Spinal cord (tissue), 9 donors: ENCODE measurements at regions not wholly inside any gene's neighbourhood (a gene's known extent, or its start where the extent isn't known, plus 50 kb on each side); places are given as distances from the start of the nearest gene placed in this dataset.
"Not testable (repeated sequence)": the region's sequence is repeated elsewhere in the genome, so short reads cannot be mapped to it uniquely, and the experiment has no call there.

ENCODE experiments used
- DNase-seq, 6 donors: peaks; one replicate each; pipeline versions ENCODE4 v3.0.0 to v3.0.0-alpha.2; 2013 to 2015; ENCODE audit warnings: low spot score in 6 of 6, low read depth in 4 of 6
- H3K27ac ChIP-seq: one replicate; pipeline ENCODE4 v1.5.1; 2013; ENCODE audit warnings: low read depth, low read length, control low read depth
- H3K27me3 ChIP-seq: one replicate; pipeline ENCODE4 v1.6.1; 2013; ENCODE audit warnings: low read length; ENCODE audit not compliant: control insufficient read depth, insufficient read depth
- H3K36me3 ChIP-seq: one replicate; pipeline ENCODE4 v1.6.1; 2013; ENCODE audit warnings: low read length; ENCODE audit not compliant: control insufficient read depth, insufficient read depth
- H3K4me1 ChIP-seq: one replicate; pipeline ENCODE4 v1.6.1; 2013; ENCODE audit warnings: low read length; ENCODE audit not compliant: control insufficient read depth, insufficient read depth
- H3K4me3 ChIP-seq: one replicate; pipeline ENCODE4 v1.5.1; 2013; ENCODE audit warnings: low read depth, low read length, control low read depth
- H3K9me3 ChIP-seq: one replicate; pipeline ENCODE4 v1.6.1; 2013; ENCODE audit warnings: low read length; ENCODE audit not compliant: control insufficient read depth, insufficient read depth
- WGBS: methylation state at CpG from one replicate; pipeline ENCODE4 v1.1.5; 2013; ENCODE audit warnings: missing lambda C conversion rate; ENCODE audit not compliant: insufficient coverage; 5-methylcytosine and 5-hydroxymethylcytosine counted together
- donor health status: healthy.

DNA sequence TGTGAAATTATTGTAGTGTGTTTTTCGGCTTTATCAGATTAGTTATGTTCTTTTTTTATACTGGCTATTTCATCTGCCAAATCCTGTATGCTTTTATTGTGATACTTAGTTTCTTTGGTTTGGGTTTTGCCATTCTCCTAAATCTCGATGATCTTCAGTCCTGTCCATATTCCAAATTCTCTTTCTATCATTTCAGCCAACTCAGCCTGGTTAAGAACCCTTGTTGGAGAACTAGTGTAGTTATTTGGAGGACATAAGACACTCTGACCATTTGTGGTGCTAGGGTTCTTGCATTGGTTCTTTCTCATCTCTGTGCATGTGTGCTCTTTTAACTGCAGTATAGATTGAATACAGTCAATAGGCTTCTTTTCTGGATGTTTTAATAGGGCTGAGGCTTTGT is 187.0 kb upstream of the CCNH start:
- peaks cover 4% of the 10 kb centered on the region for H3K9me3 ChIP-seq

DNA sequence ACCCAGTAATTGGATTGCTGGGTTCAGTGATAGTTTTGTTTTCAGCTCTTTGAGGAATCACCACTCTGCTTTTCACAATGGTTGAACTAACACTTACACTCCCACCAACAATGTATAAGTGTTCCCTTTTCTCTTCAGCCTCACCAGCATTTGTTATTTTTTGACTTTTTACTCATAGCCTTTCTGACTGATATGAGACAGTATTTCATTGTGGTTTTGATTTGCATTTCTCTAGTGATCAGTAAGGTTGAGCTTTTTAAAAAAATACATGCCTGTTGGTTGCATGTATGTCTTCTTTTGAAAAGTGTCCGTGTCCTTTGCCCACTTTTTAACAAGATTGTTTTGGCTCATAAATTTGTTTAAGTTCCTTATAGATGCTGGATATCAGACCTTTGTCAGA is 185.7 kb upstream of the CCNH start:
- WGBS: no CpG with 5 or more reads among the region's 1 CpG

More for the DNA sequence above, 187.0 kb upstream of the CCNH start:
- H3K27me3 ChIP-seq: no peaks in the 10 kb centered on the region
- DNase-seq: no peak
- H3K36me3 ChIP-seq: no peaks in the 10 kb centered on the region
- no peaks in the 10 kb centered on the region for H3K4me1 ChIP-seq
- H3K27ac ChIP-seq: no peak overlapping the region
- no CpG with 5 or more reads among the region's 2 CpGs for WGBS
- H3K4me3 ChIP-seq: no peak overlapping the region

DNA sequence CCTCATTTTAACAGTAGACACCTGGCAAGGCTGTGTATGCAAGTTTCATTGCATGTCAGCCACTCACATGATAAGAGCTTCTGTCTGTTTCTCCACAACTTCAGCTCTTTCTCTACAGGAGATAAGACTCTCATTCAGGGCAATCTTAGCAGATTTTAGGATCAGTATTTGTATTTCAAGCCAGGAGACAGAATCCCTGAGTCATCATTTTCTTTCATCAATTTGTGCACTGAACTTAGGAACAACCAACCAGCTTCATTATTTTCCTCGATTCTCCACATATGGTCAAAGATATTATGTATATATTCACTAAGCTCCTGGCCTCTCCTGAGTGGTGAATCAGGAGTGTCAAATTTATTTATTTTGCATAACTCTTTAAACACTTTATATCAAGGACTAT is 181.8 kb upstream of the CCNH start:
- Histone ChIP-seq H3K27ac (no peak overlapping the region), H3K36me3 (no peaks in the 10 kb centered on the region), H3K4me1 (no peaks in the 10 kb centered on the region), H3K27me3 (no peaks in the 10 kb centered on the region), H3K4me3 (no peak overlapping the region), H3K9me3 (no peaks in the 10 kb centered on the region)
- no CpG with 5 or more reads among the region's 1 CpG for WGBS
- DNase-seq: no peak

More for the DNA sequence above, 185.7 kb upstream of the CCNH start:
- DNase-seq: no peak
- Histone ChIP-seq H3K4me1 (no peaks in the 10 kb centered on the region), H3K4me3 (no peak overlapping the region), H3K9me3 (no peaks in the 10 kb centered on the region), H3K27me3 (no peaks in the 10 kb centered on the region), H3K27ac (no peak overlapping the region), H3K36me3 (no peaks in the 10 kb centered on the region)

DNA sequence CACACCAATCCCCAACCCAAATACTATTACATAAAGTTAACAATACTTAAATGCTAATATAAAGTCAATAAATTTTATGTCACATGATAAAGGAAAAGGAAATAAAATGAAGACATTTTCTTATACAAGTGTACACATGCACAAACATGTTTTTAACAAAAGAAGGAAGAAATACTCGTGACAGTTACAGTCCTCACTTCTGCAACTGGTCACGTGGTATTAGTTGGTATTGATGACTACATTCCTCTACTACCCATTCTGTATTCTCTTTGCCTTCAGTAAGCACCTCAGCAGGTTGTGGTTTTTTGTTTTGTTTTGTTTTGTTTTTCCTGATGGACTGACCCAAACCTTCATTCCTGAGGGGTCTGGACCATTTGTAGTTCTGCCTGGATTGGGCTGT is 176.9 kb upstream of the CCNH start:
- no peaks in the 10 kb centered on the region for H3K27me3 ChIP-seq
- H3K4me3 ChIP-seq: no peak overlapping the region
- no peak for DNase-seq
- WGBS: no CpG with 5 or more reads among the region's 2 CpGs
- no peaks in the 10 kb centered on the region for H3K36me3 ChIP-seq
- H3K9me3 ChIP-seq: no peaks in the 10 kb centered on the region
- no peaks in the 10 kb centered on the region for H3K4me1 ChIP-seq
- H3K27ac ChIP-seq: no peak overlapping the region

DNA sequence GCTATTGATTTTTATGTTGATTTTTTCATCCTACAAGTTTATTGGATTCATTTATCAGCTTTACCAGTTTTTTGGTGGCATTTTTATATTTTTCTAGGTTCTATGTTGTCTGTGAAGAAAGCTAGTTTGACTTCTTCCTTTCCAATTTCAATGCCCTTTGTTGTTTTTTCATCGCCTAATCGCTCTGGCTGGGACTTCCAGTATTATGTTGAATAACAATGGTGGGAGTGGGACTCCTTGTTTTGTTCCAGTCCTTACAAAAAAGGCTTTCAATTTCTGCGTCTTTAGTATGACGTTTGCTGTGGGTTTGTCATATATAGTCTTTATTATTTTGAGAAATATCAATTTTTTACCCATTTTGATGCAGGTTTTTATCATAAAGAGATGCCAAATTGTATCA is 175.6 kb upstream of the CCNH start:
- H3K27ac ChIP-seq: no peak overlapping the region
- no peaks in the 10 kb centered on the region for H3K27me3 ChIP-seq
- H3K9me3 ChIP-seq: no peaks in the 10 kb centered on the region
- no CpG with 5 or more reads among the region's 4 CpGs for WGBS
- DNase-seq: no peak
- no peak overlapping the region for H3K4me3 ChIP-seq
- no peaks in the 10 kb centered on the region for H3K4me1 ChIP-seq
- no peaks in the 10 kb centered on the region for H3K36me3 ChIP-seq

DNA sequence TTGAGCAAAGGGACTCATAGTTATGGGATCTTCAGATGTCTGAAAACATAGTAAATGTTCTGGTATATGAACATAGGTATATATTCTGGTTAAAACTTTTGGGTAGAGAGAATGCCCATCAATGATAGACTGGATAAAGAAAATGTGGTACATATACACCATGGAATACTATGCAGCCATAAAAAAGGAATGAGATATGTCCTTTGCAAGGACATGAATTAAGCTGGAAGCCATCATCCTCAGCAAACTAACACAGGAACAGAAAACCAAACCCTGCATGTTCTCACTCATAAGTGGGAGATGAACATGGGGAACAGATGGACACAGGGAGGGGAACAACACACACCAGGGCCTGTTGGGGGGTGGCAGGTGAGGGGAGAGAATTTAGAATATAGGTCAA is 171.0 kb upstream of the CCNH start:
- not testable (repeated sequence) for DNase-seq, H3K9me3 ChIP-seq, H3K27me3 ChIP-seq, H3K27ac ChIP-seq, H3K36me3 ChIP-seq, H3K4me3 ChIP-seq, H3K4me1 ChIP-seq

DNA sequence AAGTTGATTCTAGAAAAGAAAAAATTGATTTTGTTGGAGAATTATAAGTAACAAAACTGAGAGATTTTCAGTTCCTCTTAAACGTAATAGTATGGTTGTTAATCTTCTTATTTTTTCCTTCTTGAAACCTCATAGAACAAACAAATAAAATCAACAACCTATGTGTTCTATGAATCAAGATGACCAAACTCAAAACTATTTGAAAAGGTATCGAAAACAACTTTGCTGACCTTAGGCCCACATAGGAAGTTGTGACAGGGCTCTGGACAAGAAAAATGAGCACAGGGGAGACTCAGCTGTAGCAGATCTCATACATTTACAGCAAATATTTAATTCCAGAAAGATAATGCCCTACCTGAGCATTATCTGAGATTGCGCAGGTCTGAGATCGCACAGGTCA is 169.4 kb upstream of the CCNH start:
- no peaks in the 10 kb centered on the region for H3K36me3 ChIP-seq
- H3K27me3 ChIP-seq: no peaks in the 10 kb centered on the region
- WGBS: 100% methylated on average over 1 of the region's 4 CpGs
- no peak overlapping the region for H3K4me3 ChIP-seq
- no peaks in the 10 kb centered on the region for H3K4me1 ChIP-seq
- no peak for DNase-seq
- H3K9me3 ChIP-seq: no peaks in the 10 kb centered on the region
- no peak overlapping the region for H3K27ac ChIP-seq

DNA sequence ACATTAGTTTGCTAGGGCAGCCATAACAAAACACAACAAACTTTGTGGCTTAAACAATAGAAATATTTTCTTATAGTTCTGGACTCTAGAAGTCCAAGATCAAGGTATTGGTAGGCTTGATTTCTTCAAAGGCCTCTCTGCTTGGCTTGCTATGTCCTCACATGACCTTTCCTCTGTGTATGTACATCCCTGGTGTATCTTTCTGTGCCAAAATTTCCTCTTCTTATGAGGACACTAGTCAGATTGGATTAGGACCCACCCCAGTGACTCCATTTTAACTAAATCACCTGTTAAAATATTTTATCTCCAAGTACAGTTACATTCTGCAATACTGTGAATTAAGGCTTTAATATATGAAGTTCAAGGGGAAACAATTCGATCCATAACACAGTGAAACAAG is 168.9 kb upstream of the CCNH start:
- H3K9me3 ChIP-seq: no peaks in the 10 kb centered on the region
- H3K4me3 ChIP-seq: no peak overlapping the region
- H3K36me3 ChIP-seq: no peaks in the 10 kb centered on the region
- WGBS: no CpG with 5 or more reads among the region's 1 CpG
- H3K27ac ChIP-seq: no peak overlapping the region
- H3K27me3 ChIP-seq: no peaks in the 10 kb centered on the region
- no peak for DNase-seq
- no peaks in the 10 kb centered on the region for H3K4me1 ChIP-seq

DNA sequence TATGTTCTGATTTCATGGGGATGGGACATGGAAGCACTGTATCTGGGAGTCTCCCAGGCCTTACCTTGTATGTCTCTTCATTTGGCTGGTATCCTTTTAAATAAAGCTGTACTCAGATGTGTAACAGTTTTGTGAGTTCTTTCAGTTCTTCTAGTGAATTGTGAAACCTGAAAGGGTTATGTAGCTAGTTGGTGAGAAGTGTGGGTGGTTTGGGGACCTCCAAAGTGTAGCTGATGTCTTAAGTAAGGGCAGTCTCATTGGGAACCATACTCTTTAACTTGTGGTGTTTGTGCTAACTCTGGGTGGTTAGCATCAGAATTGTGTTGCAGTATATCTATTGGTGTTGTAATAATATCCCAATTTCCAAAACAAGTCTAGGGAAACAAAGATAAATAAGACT is 166.9 kb upstream of the CCNH start:
- Histone ChIP-seq H3K4me3 (no peak overlapping the region), H3K9me3 (no peaks in the 10 kb centered on the region), H3K27me3 (no peaks in the 10 kb centered on the region), H3K4me1 (no peaks in the 10 kb centered on the region), H3K27ac (no peak overlapping the region), H3K36me3 (no peaks in the 10 kb centered on the region)
- no peak for DNase-seq

DNA sequence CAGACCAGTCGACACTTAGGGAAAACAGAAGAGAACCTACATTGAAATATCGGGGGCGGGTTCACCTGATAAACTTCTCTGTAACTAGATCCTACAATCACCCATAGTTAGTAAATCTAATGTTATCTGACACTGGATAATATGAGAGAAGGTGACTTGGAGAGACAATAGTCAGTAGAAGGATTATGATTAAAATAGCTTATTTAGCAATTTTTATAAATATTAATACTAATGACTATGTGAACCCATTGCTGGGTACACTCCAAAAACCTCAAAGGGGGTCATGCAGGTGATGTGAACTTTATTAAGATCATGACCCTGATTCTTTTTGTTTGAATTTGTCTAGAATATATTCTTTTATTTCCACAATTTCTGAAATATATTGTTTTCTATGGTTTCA is 164.1 kb upstream of the CCNH start:
- no peak for DNase-seq
- H3K4me1 ChIP-seq: no peaks in the 10 kb centered on the region
- H3K9me3 ChIP-seq: no peaks in the 10 kb centered on the region
- no peaks in the 10 kb centered on the region for H3K36me3 ChIP-seq
- no CpG with 5 or more reads among the region's 3 CpGs for WGBS
- H3K27ac ChIP-seq: no peak overlapping the region
- H3K4me3 ChIP-seq: no peak overlapping the region
- H3K27me3 ChIP-seq: no peaks in the 10 kb centered on the region

DNA sequence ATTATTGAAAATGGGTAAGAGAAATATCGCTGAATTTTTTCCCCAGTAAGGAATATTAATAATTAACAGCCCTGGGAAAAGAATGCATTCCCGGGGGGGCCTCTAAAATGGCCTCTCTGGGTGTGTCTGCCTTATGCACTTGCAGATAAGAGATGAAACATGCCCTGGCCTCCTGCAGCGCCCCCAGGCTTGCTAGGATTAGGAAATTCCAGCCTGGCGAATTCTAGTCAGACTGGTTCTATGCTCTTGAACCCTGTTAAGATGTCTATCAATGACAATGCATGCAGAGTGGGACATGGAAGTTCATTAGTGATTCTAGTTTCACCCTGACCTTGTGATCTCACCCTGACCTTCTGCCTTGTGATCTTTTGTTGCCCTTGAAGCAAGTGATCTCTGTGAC is 163.6 kb upstream of the CCNH start:
- DNase-seq, H3K27me3 ChIP-seq, H3K36me3 ChIP-seq, H3K27ac ChIP-seq, H3K4me3 ChIP-seq, H3K9me3 ChIP-seq, H3K4me1 ChIP-seq: not testable (repeated sequence)
- 75% methylated on average over 3 of the region's 4 CpGs for WGBS
